PC-3 (cell line): ENCODE measurements at regions not wholly inside any gene's neighbourhood (a gene's known extent, or its start where the extent isn't known, plus 50 kb on each side); places are given as distances from the start of the nearest gene placed in this dataset.
A peak's percentile ranks its signal among the peaks of the same experiment; 100 is the strongest.

Experiments
- ATAC-seq: fragments of 200-7000 bp; cut with Tn5 transposase; 2 replicates; pipeline ENCODE4 v1.9.1; 2020; ENCODE audit warnings: mild to moderate bottlenecking, moderate library complexity
- BruUV-seq: library from RNA; stranded (reverse); fragments of 400-500 nt; replicated peaks from 2 replicates; lab custom pipeline; 2021; lab: Mats Ljungman, UMichigan
- CTCF ChIA-PET: fragments of 300-600 bp; sonication (Branson Sonifier 250); formaldehyde crosslinking; loops from one replicate; lab custom pipeline; 2022; ENCODE audit warnings: antibody characterized with exemption; lab: Charles Lee
- POLR2A ChIA-PET: fragments of 300-600 bp; sonication (Branson Sonifier 250); formaldehyde crosslinking; loops from one replicate; lab custom pipeline; 2022; ENCODE audit warnings: antibody characterized with exemption; ENCODE audit not compliant: unreplicated experiment; lab: Charles Lee
- DNase-seq: peaks from one replicate; pipeline ENCODE4 v3.0.0-alpha.2; 2015
- H2AFZ ChIP-seq: fragments of 300-600 bp; sonication (generic); 2 replicates; pipeline ENCODE4 v1.6.0; 2016; ENCODE audit warnings: antibody characterized with exemption, low read length
- H3F3A ChIP-seq: fragments of 300-600 bp; sonication (generic); one replicate; pipeline ENCODE4 v1.6.0; 2017; ENCODE audit warnings: antibody characterized with exemption, low read length, control low read depth, mild to moderate bottlenecking; ENCODE audit not compliant: unreplicated experiment
- H3K27ac ChIP-seq: fragments of 300-600 bp; sonication (generic); 2 replicates; pipeline ENCODE4 v1.5.1; 2016; ENCODE audit warnings: mild to moderate bottlenecking, low read length
- H3K27me3 ChIP-seq: fragments of 300-600 bp; sonication (generic); 2 replicates; pipeline ENCODE4 v1.6.1; 2016; ENCODE audit warnings: low read length, mixed read lengths
- H3K36me3 ChIP-seq: fragments of 300-600 bp; sonication (generic); 2 replicates; pipeline ENCODE4 v1.6.1; 2016; ENCODE audit warnings: low read depth, mixed run types, low read length, mixed read lengths
- H3K4me1 ChIP-seq: fragments of 300-600 bp; sonication (generic); 2 replicates; pipeline ENCODE4 v1.5.1; 2016; ENCODE audit warnings: low read length; ENCODE audit not compliant: insufficient read depth
- H3K4me2 ChIP-seq: fragments of 300-600 bp; sonication (generic); 2 replicates; pipeline ENCODE4 v1.6.0; 2016; ENCODE audit warnings: low read length
- H3K4me3 ChIP-seq: fragments of 300-600 bp; sonication (generic); 2 replicates; pipeline ENCODE4 v1.5.1; 2016; ENCODE audit warnings: mild to moderate bottlenecking, low read length, mixed read lengths
- H3K79me2 ChIP-seq: fragments of 300-600 bp; sonication (generic); 2 replicates; pipeline ENCODE4 v1.6.1; 2017; ENCODE audit warnings: low read length, mixed read lengths
- H3K9ac ChIP-seq: fragments of 300-600 bp; sonication (generic); 2 replicates; pipeline ENCODE4 v1.6.0; 2016; ENCODE audit warnings: mild to moderate bottlenecking, low read length
- H3K9me2 ChIP-seq: fragments of 300-600 bp; sonication (generic); replicated peaks from 2 replicates; pipeline ENCODE4 v1.6.1; 2016; ENCODE audit warnings: mixed run types, low read length, mixed read lengths
- H3K9me3 ChIP-seq: fragments of 300-600 bp; sonication (generic); 2 replicates; pipeline ENCODE4 v1.6.1; 2016; ENCODE audit warnings: low read length, mixed read lengths
- H4K20me1 ChIP-seq: fragments of 300-600 bp; sonication (generic); 2 replicates; pipeline ENCODE4 v1.6.1; 2016; ENCODE audit warnings: low read length, mixed read lengths
- EZH2 ChIP-seq: fragments of 300-600 bp; sonication (generic); IDR thresholded peaks from one replicate; pipeline ENCODE4 v1.6.1; 2017; ENCODE audit warnings: antibody characterized with exemption, mild to moderate bottlenecking, low read length; ENCODE audit not compliant: unreplicated experiment
- EZH2phosphoT487 ChIP-seq: fragments of 300-600 bp; sonication (generic); IDR thresholded peaks from 2 replicates; pipeline ENCODE4 v1.6.1; 2018; ENCODE audit warnings: mild to moderate bottlenecking, antibody characterized with exemption, low read length, borderline replicate concordance
- intact Hi-C: fragments of 100-400 bp; cut with micrococcal nuclease; formaldehyde crosslinking; loops from 2 replicates; pipeline ENCODE4 v1.9.0; 2023
- TF ChIP-seq, protein P1 (sequence below): fragments of 300-600 bp; sonication (generic); conservative IDR thresholded peaks from 2 replicates; pipeline ENCODE4 v1.5.1; 2017; ENCODE audit warnings: antibody characterized with exemption, low read depth, mild to moderate bottlenecking, low read length

DNA sequence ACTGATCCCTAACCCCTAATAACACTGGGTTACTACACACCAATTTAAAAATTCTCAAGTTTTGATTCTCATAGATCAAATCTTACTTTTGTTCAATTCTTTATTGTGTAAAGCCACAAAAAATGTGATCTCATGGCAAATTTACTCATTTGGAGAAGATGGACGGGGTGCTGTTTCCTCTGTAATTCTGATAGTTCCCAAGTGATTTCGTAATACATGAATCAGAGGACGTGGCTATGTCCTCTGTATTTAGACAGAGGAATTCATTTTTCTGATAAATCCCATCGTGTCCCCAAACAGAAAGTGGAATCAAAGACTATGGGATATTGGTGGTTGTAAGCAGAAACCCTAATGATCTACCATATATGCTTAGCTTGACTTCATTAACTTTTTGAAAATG is 76.6 kb upstream of the GNG2 start:
- Histone ChIP-seq H3K36me3 (no peaks in the 10 kb centered on the region), H4K20me1 (no peaks in the 10 kb centered on the region), H3K27me3 (no peaks in the 10 kb centered on the region), H3K79me2 (no peaks in the 10 kb centered on the region), H3F3A (no peaks in the 10 kb centered on the region), H2AFZ (no peak overlapping the region), H3K4me1 (peaks cover 4% of the 10 kb centered on the region; the same call in 1 of the 2 replicates), H3K4me3 (no peak overlapping the region), H3K9me3 (0 out of 2 replicates have a peak, but pooled peaks cover 14% of the 10 kb centered on the region), H3K9ac (no peak overlapping the region), H3K4me2 (peak overlapping the region; percentile 13; the same call in 1 of the 2 replicates), H3K9me2 (no peaks in the 10 kb centered on the region), H3K27ac (no peak overlapping the region)
- CTCF ChIA-PET = interaction anchor here (0.7 kb wide), 1 partner anchor 500 kb away, joined by 5 read pairs; no protein-coding TSS in a partner anchor
- DNase-seq (peak; percentile 46), ATAC-seq (no peak)
- TF ChIP-seq, protein P1, sequence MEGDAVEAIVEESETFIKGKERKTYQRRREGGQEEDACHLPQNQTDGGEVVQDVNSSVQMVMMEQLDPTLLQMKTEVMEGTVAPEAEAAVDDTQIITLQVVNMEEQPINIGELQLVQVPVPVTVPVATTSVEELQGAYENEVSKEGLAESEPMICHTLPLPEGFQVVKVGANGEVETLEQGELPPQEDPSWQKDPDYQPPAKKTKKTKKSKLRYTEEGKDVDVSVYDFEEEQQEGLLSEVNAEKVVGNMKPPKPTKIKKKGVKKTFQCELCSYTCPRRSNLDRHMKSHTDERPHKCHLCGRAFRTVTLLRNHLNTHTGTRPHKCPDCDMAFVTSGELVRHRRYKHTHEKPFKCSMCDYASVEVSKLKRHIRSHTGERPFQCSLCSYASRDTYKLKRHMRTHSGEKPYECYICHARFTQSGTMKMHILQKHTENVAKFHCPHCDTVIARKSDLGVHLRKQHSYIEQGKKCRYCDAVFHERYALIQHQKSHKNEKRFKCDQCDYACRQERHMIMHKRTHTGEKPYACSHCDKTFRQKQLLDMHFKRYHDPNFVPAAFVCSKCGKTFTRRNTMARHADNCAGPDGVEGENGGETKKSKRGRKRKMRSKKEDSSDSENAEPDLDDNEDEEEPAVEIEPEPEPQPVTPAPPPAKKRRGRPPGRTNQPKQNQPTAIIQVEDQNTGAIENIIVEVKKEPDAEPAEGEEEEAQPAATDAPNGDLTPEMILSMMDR = no peak
- TF ChIP-seq EZH2phosphoT487 (no peak), EZH2 (no peak)
- intact Hi-C loops = loop anchor here (10.0 kb wide), 1 partner anchor 829 kb away; no protein-coding TSS in a partner anchor
- POLR2A ChIA-PET = no interaction called here
- no TSS peak for BruUV-seq

DNA sequence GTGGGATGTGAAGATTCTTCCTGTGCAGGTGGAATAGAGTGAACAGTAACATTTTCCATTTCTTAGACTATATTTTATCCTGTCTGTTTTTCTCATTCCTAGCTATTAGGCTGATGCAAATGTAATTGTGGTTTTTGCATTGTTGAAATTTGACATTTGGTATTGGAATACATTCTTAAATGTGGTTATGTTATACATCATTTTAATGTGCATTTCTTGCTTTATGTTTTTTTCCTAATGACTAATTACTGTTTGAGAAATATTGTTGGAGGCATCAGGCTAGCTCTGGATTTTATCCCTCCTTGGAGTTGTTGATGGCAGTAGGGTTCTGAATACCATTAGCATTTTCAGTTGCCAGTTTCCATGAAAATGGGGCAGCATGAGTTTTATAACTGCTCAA is 75.9 kb upstream of the GNG2 start:
- ATAC-seq (no peak), DNase-seq (no peak)
- H3K9me2 ChIP-seq = no peaks in the 10 kb centered on the region
- no peaks in the 10 kb centered on the region for H3K27me3 ChIP-seq
- no peak overlapping the region for H3K9ac ChIP-seq
- H3K36me3 ChIP-seq = no peaks in the 10 kb centered on the region
- no peaks in the 10 kb centered on the region for H4K20me1 ChIP-seq
- no peak overlapping the region for H3K4me3 ChIP-seq
- CTCF ChIA-PET = interaction anchor here (0.7 kb wide), 1 partner anchor 501 kb away, joined by 5 read pairs; no protein-coding TSS in a partner anchor
- POLR2A ChIA-PET = no interaction called here
- H3F3A ChIP-seq = no peaks in the 10 kb centered on the region
- H3K9me3 ChIP-seq = 0 out of 2 replicates have a peak, but pooled peaks cover 14% of the 10 kb centered on the region
- TF ChIP-seq, protein P1 = no peak
- TF ChIP-seq EZH2 (no peak), EZH2phosphoT487 (no peak)
- intact Hi-C loops = loop anchor here (10.0 kb wide), 1 partner anchor 830 kb away; no protein-coding TSS in a partner anchor
- H2AFZ ChIP-seq = no peak overlapping the region
- H3K79me2 ChIP-seq = no peaks in the 10 kb centered on the region
- no peak overlapping the region for H3K4me2 ChIP-seq
- H3K4me1 ChIP-seq = peaks cover 4% of the 10 kb centered on the region; the same call in 1 of the 2 replicates
- H3K27ac ChIP-seq = no peak overlapping the region
- no TSS peak for BruUV-seq

DNA sequence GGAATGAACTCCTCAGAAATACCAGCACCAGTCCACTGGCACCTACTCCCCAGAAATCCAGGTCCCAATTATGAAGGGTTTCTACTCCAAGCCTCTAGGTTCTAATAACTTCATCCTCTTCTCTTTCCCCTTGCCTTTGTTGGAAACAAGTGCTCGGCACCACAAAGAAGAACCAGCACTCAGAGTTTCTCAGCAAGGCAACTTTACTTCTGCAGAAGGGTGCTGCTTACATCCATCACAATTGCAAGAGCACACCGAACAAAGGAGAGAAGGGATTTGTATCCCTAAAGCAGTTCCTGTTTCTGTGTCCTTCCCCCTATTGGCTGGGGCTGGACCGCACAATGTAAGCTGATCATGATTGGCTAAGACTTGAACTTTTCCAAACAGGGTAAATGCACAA is 74.2 kb upstream of the GNG2 start:
- Histone ChIP-seq H3K4me3 (no peak overlapping the region), H3K9me3 (0 out of 2 replicates have a peak, but pooled peaks cover 14% of the 10 kb centered on the region), H2AFZ (no peak overlapping the region), H3K9me2 (no peaks in the 10 kb centered on the region), H3K79me2 (no peaks in the 10 kb centered on the region), H3K27me3 (no peaks in the 10 kb centered on the region), H3K27ac (no peak overlapping the region), H3K4me2 (no peak overlapping the region), H3F3A (no peaks in the 10 kb centered on the region), H3K9ac (no peak overlapping the region), H3K4me1 (no peaks in the 10 kb centered on the region), H4K20me1 (no peaks in the 10 kb centered on the region), H3K36me3 (no peaks in the 10 kb centered on the region)
- no peak for ATAC-seq
- no TSS peak for BruUV-seq
- DNase-seq = no peak
- POLR2A ChIA-PET = no interaction called here
- CTCF ChIA-PET = no interaction called here
- TF ChIP-seq, protein P1 = no peak
- TF ChIP-seq EZH2 = no peak
- TF ChIP-seq EZH2phosphoT487 = no peak
- intact Hi-C loops = loop anchor here (10.0 kb wide), 1 partner anchor 831 kb away; no protein-coding TSS in a partner anchor
